ENCODE measurements at regions not wholly inside any gene's neighbourhood (a gene's known extent, or its start where the extent isn't known, plus 50 kb on each side); places are given as distances from the start of the nearest gene placed in this dataset. TPM values are rescaled to one million over a fixed set of nuclear protein-coding genes. Genes with fewer than 3 reads are reported as not detected.

DNA sequence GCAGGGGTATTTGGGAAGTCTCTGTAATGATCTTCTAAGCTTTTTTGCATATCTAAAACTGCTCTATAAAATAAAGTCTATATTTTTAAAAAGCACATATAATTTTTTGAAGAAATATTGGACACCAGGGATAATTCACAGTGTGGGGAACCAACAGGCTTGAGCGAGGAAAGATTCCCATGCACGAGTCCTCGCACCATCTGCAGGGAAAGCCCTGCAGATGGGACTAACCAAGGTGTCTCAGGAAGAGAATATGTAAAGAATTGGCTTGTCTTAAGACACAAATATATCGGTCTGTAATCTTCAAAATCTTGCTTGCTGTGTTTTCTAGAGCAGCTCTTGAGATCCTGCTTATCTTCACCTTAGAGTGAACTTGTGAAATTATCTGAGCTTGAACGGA, 77.2 kb upstream of the SEMA6D start:
- H3K36me3 ChIP-seq (ENCODE audit: control insufficient read depth in 3 of 3, insufficient read depth in 3 of 3, low read length in 3 of 3): no peaks in the 10 kb centered on the region
- no peaks in the 10 kb centered on the region for H3K9me3 ChIP-seq (ENCODE audit: control insufficient read depth in 3 of 3, low read length in 3 of 3)
- no peak overlapping the region for H3K4me3 ChIP-seq (ENCODE audit: low read length in 3 of 3)
- H3K27ac ChIP-seq (ENCODE audit: low read depth, low read length): no peak overlapping the region
- no peak overlapping the region for H3K9ac ChIP-seq (ENCODE audit: low read depth in 1 of 3, low read length in 3 of 3)
- no peaks in the 10 kb centered on the region for H3K27me3 ChIP-seq (ENCODE audit: control insufficient read depth in 3 of 3, insufficient read depth in 3 of 3, low read length in 3 of 3)
- H3K4me1 ChIP-seq (ENCODE audit: control insufficient read depth in 3 of 3, insufficient read depth in 3 of 3, low read length in 3 of 3): no peaks in the 10 kb centered on the region

DNA sequence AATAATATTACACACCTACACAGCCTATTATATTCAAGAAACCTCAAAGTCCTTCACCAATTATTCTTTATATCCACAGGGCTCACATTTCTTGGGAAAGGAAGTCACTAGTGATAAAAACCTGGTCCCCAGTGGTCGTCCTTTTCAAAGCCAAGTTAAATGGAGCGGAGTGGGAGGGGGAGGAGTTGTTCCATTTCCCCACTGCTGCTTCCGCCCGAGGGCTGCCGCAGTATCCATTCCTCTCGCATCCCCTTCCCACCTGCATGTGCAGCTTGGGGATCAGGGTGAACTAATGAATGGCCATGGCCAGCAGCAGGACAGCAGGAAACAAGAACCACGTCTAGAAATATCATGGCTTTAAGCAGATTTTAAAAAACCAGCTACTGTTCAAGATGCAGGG, 76.4 kb upstream of the SEMA6D start:
- no peaks in the 10 kb centered on the region for H3K27me3 ChIP-seq (ENCODE audit: control insufficient read depth in 3 of 3, insufficient read depth in 3 of 3, low read length in 3 of 3)
- H3K9ac ChIP-seq (ENCODE audit: low read depth in 1 of 3, low read length in 3 of 3): no peak overlapping the region
- H3K4me3 ChIP-seq (ENCODE audit: low read length in 3 of 3): no peak overlapping the region
- H3K27ac ChIP-seq (ENCODE audit: low read depth, low read length): no peak overlapping the region
- no peaks in the 10 kb centered on the region for H3K4me1 ChIP-seq (ENCODE audit: control insufficient read depth in 3 of 3, insufficient read depth in 3 of 3, low read length in 3 of 3)
- no peaks in the 10 kb centered on the region for H3K9me3 ChIP-seq (ENCODE audit: control insufficient read depth in 3 of 3, low read length in 3 of 3)
- H3K36me3 ChIP-seq (ENCODE audit: control insufficient read depth in 3 of 3, insufficient read depth in 3 of 3, low read length in 3 of 3): no peaks in the 10 kb centered on the region

DNA sequence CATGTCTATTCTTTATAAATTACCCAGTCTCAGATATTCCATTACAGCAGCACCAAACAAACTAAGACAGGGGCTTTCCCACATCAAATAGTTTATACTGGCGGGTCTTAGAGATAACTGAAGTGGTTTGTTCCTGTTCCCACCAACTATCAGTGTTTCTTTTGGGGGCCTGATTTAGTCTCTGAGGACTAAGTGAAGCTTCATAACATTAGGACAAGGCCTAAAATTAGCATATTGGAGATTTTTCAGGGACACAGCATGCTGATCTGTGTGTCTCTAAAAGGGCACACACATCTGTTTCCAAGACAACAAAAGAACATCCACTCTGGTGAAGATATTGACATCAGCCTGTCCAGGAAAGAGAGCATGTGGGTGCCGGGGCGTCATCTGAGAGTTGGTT, 72.6 kb upstream of the SEMA6D start:
- H3K4me1 ChIP-seq (ENCODE audit: control insufficient read depth in 3 of 3, insufficient read depth in 3 of 3, low read length in 3 of 3): no peaks in the 10 kb centered on the region
- H3K9ac ChIP-seq (ENCODE audit: low read depth in 1 of 3, low read length in 3 of 3): no peak overlapping the region
- H3K4me3 ChIP-seq (ENCODE audit: low read length in 3 of 3): no peak overlapping the region
- no peaks in the 10 kb centered on the region for H3K36me3 ChIP-seq (ENCODE audit: control insufficient read depth in 3 of 3, insufficient read depth in 3 of 3, low read length in 3 of 3)
- no peaks in the 10 kb centered on the region for H3K9me3 ChIP-seq (ENCODE audit: control insufficient read depth in 3 of 3, low read length in 3 of 3)
- H3K27me3 ChIP-seq (ENCODE audit: control insufficient read depth in 3 of 3, insufficient read depth in 3 of 3, low read length in 3 of 3): no peaks in the 10 kb centered on the region
- no peak overlapping the region for H3K27ac ChIP-seq (ENCODE audit: low read depth, low read length)

DNA sequence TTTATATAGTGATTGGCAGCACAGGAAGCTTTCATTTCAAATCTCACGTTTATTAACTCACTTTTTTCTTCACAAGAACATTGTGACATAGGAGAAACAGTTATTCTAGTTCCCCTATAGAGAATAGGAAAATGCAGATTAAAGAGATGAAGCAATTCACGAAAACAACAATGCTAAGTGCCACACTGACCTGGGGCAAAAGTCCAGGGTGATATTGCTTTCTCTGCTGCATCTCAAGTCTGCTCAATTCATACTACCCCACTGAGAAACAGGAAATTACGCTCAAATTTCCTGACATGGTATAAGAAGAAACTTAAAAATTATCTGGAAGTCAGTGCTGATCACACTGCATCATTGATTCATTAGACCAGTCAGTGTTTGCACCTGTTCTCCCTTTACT, 66.7 kb upstream of the SEMA6D start:
- Histone ChIP-seq H3K36me3 (ENCODE audit: control insufficient read depth in 3 of 3, insufficient read depth in 3 of 3, low read length in 3 of 3) (no peaks in the 10 kb centered on the region), H3K27ac (ENCODE audit: low read depth, low read length) (no peak overlapping the region), H3K9ac (ENCODE audit: low read depth in 1 of 3, low read length in 3 of 3) (no peak overlapping the region), H3K4me3 (ENCODE audit: low read length in 3 of 3) (no peak overlapping the region), H3K9me3 (ENCODE audit: control insufficient read depth in 3 of 3, low read length in 3 of 3) (no peaks in the 10 kb centered on the region), H3K27me3 (ENCODE audit: control insufficient read depth in 3 of 3, insufficient read depth in 3 of 3, low read length in 3 of 3) (no peaks in the 10 kb centered on the region), H3K4me1 (ENCODE audit: control insufficient read depth in 3 of 3, insufficient read depth in 3 of 3, low read length in 3 of 3) (no peaks in the 10 kb centered on the region)

DNA sequence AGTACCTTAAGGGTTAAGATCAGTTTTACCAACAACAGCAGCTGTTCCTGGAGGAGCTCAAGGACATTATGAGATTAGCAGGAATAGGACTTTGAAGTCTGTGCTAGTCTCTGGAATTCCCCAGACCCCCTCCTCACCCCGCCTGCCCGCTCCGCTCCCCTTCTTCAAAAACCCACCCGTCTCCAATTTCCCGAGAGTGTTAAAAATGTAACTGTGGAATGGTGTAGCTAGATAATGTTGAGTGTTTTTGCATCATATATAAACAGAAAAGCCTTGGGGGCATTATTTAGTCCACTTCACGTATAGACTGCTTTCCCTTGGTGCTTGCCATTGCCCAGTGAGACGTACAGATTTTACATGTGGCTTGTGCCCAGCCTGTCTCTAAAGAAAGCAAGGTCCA, 65.0 kb upstream of the SEMA6D start:
- H3K9me3 ChIP-seq (ENCODE audit: control insufficient read depth in 3 of 3, low read length in 3 of 3): no peaks in the 10 kb centered on the region
- no peaks in the 10 kb centered on the region for H3K36me3 ChIP-seq (ENCODE audit: control insufficient read depth in 3 of 3, insufficient read depth in 3 of 3, low read length in 3 of 3)
- no peak overlapping the region for H3K4me3 ChIP-seq (ENCODE audit: low read length in 3 of 3)
- H3K4me1 ChIP-seq (ENCODE audit: control insufficient read depth in 3 of 3, insufficient read depth in 3 of 3, low read length in 3 of 3): no peaks in the 10 kb centered on the region
- no peak overlapping the region for H3K27ac ChIP-seq (ENCODE audit: low read depth, low read length)
- no peak overlapping the region for H3K9ac ChIP-seq (ENCODE audit: low read depth in 1 of 3, low read length in 3 of 3)
- peaks cover 0 to 2% (median 0%) of the 10 kb centered on the region in 3 donors for H3K27me3 ChIP-seq (ENCODE audit: control insufficient read depth in 3 of 3, insufficient read depth in 3 of 3, low read length in 3 of 3)

DNA sequence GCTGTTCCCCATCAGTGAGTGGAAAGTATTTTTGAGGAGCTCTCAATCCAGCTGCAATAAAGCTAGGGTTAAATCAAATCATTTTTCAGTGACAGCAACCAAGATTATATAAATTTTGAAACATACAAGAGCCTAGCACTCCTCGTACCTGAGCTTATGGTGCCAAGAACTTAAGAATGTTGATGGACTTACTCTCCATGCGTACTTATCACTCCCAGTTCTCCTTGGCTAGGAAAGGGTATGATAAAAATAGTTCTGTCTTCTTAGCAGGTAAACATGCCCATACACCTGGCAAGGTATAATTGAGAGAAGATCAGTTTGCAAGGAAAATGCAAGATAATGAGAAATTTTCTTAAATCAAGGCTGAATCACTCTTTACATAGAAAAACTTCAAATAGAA, 64.5 kb upstream of the SEMA6D start:
- no peaks in the 10 kb centered on the region for H3K9me3 ChIP-seq (ENCODE audit: control insufficient read depth in 3 of 3, low read length in 3 of 3)
- H3K27ac ChIP-seq (ENCODE audit: low read depth, low read length): no peak overlapping the region
- H3K27me3 ChIP-seq (ENCODE audit: control insufficient read depth in 3 of 3, insufficient read depth in 3 of 3, low read length in 3 of 3): peaks cover 0 to 2% (median 0%) of the 10 kb centered on the region in 3 donors
- no peak overlapping the region for H3K9ac ChIP-seq (ENCODE audit: low read depth in 1 of 3, low read length in 3 of 3)
- H3K36me3 ChIP-seq (ENCODE audit: control insufficient read depth in 3 of 3, insufficient read depth in 3 of 3, low read length in 3 of 3): no peaks in the 10 kb centered on the region
- no peaks in the 10 kb centered on the region for H3K4me1 ChIP-seq (ENCODE audit: control insufficient read depth in 3 of 3, insufficient read depth in 3 of 3, low read length in 3 of 3)
- H3K4me3 ChIP-seq (ENCODE audit: low read length in 3 of 3): no peak overlapping the region

DNA sequence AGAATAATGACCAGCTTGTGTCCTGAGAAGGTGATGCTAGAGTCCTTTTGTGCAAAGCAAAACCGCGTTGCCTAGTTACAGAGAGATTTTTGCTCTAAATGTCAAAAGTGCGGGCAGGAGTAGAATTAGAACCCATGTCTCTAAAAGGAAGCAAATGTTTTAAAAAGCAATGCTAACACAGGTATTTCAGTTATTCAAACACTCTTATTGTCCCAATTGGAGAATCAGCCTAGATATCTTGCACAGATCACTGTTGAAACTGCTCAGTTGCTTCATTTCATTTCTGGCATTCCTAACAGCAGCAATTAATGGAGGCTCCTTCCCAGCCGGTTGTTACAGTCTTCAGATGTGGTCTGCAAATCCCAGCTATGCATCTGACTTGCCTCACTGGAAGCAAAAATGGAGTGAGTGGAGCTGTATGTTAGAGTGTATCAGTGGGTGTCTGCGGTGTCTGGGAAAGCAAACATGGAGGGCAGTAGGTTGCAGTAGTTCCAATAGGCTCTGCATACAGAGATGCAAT, 55.6 kb upstream of the SEMA6D start:
- H3K27ac ChIP-seq (ENCODE audit: low read depth, low read length): no peak overlapping the region
- H3K27me3 ChIP-seq (ENCODE audit: control insufficient read depth in 3 of 3, insufficient read depth in 3 of 3, low read length in 3 of 3): peaks cover 0 to under 1% (median 0%) of the 10 kb centered on the region in 3 donors
- no peak overlapping the region for H3K9ac ChIP-seq (ENCODE audit: low read depth in 1 of 3, low read length in 3 of 3)
- no peaks in the 10 kb centered on the region for H3K9me3 ChIP-seq (ENCODE audit: control insufficient read depth in 3 of 3, low read length in 3 of 3)
- H3K4me3 ChIP-seq (ENCODE audit: low read length in 3 of 3): no peak overlapping the region
- H3K36me3 ChIP-seq (ENCODE audit: control insufficient read depth in 3 of 3, insufficient read depth in 3 of 3, low read length in 3 of 3): no peaks in the 10 kb centered on the region
- H3K4me1 ChIP-seq (ENCODE audit: control insufficient read depth in 3 of 3, insufficient read depth in 3 of 3, low read length in 3 of 3): no peaks in the 10 kb centered on the region

DNA sequence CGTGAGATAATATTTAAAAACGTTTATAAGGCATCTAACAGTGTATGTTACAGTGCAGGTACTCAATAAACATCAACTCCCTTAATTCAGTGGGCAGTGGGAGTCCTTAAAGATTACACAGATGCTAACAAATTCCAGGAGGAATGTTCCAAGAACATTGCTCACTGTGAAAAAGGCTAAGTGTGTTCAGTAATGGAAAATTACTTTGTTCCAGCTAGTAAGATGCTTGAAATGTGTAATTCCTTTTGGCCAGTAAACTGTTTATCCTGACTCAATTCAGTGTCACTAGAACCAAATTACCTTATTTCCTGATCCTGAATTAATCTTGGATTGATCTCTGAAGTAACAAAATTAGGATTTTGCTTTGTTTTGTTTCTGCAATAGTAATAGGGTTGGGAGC, 54.2 kb upstream of the SEMA6D start:
- Histone ChIP-seq H3K36me3 (ENCODE audit: control insufficient read depth in 3 of 3, insufficient read depth in 3 of 3, low read length in 3 of 3) (no peaks in the 10 kb centered on the region), H3K4me3 (ENCODE audit: low read length in 3 of 3) (no peak overlapping the region), H3K4me1 (ENCODE audit: control insufficient read depth in 3 of 3, insufficient read depth in 3 of 3, low read length in 3 of 3) (no peaks in the 10 kb centered on the region), H3K9ac (ENCODE audit: low read depth in 1 of 3, low read length in 3 of 3) (no peak overlapping the region), H3K27ac (ENCODE audit: low read depth, low read length) (no peak overlapping the region), H3K27me3 (ENCODE audit: control insufficient read depth in 3 of 3, insufficient read depth in 3 of 3, low read length in 3 of 3) (no peaks in the 10 kb centered on the region), H3K9me3 (ENCODE audit: control insufficient read depth in 3 of 3, low read length in 3 of 3) (no peaks in the 10 kb centered on the region)

Small RNA genes lying in the stretch of these regions (small RNA-seq; reads per million reads assigned to genes)
- gene MTND5P40 (not detected), gene RF01182 (not detected), gene RN7SKP139 (not detected), gene RNU6-1014P (not detected)
